Thoracic aorta (tissue), 2 donors: ENCODE measurements at regions not wholly inside any gene's neighbourhood (a gene's known extent, or its start where the extent isn't known, plus 50 kb on each side); places are given as distances from the start of the nearest gene placed in this dataset.
"Not testable (repeated sequence)": the region's sequence is repeated elsewhere in the genome, so short reads cannot be mapped to it uniquely, and the experiment has no call there.

ENCODE experiments used
- ATAC-seq: fragments of 150-250 bp; one replicate; pipeline ENCODE4 v1.8.0; 2017; ENCODE audit warnings: low read depth; ENCODE audit not compliant: insufficient number of reproducible peaks, low FRiP score
- DNase-seq: peaks from one replicate; pipeline ENCODE4 v3.0.0-alpha.2; 2020; ENCODE audit warnings: low spot score
- H3K27ac ChIP-seq, 2 donors: fragments of 200-600 bp; sonication (generic); 1 replicate in 1 of 2; 2 replicates in 1 of 2; pipeline ENCODE4 v1.5.1; 2016; ENCODE audit warnings: mild to moderate bottlenecking in 2 of 2, moderate library complexity in 2 of 2
- H3K27me3 ChIP-seq: fragments of 200-600 bp; sonication (generic); replicated peaks from 2 replicates; pipeline ENCODE4 v1.6.0; 2016; ENCODE audit warnings: mild to moderate bottlenecking; ENCODE audit not compliant: insufficient read depth
- H3K36me3 ChIP-seq: fragments of 200-600 bp; sonication (generic); one replicate; pipeline ENCODE4 v1.5.1; 2016
- H3K4me1 ChIP-seq, 2 donors: fragments of 200-600 bp; sonication (generic); 1 replicate in 1 of 2; 2 replicates in 1 of 2; pipeline versions ENCODE4 v1.5.1 to v1.6.0; 2016; ENCODE audit warnings: low read depth in 2 of 2, mild to moderate bottlenecking in 1 of 2; ENCODE audit not compliant: control insufficient read depth in 1 of 2
- H3K4me3 ChIP-seq: fragments of 200-600 bp; sonication (generic); 2 replicates; pipeline ENCODE4 v1.5.1; 2016; ENCODE audit warnings: mild to moderate bottlenecking
- H3K9me3 ChIP-seq: fragments of 200-600 bp; sonication (generic); 2 replicates; pipeline ENCODE4 v1.5.1; 2016
- CTCF ChIP-seq: fragments of 200-600 bp; sonication (generic); IDR thresholded peaks from one replicate; pipeline ENCODE4 v1.5.1; 2019; ENCODE audit warnings: antibody characterized with exemption

- ATAC-seq, result no peak
- no peak overlapping the region for H3K4me3 ChIP-seq
- no peaks in the 10 kb centered on the region for H3K9me3 ChIP-seq
- TF ChIP-seq CTCF, result no peak
- no peaks in the 10 kb centered on the region for H3K4me1 ChIP-seq
- DNase-seq, result no peak
- H3K27ac ChIP-seq, result no peak overlapping the region
- no peaks in the 10 kb centered on the region for H3K36me3 ChIP-seq
- H3K27me3 ChIP-seq, result no peaks in the 10 kb centered on the region
Measured at GRCh38 chr3:36063992-36064391, 316.3 kb upstream of the STAC start.

DNA sequence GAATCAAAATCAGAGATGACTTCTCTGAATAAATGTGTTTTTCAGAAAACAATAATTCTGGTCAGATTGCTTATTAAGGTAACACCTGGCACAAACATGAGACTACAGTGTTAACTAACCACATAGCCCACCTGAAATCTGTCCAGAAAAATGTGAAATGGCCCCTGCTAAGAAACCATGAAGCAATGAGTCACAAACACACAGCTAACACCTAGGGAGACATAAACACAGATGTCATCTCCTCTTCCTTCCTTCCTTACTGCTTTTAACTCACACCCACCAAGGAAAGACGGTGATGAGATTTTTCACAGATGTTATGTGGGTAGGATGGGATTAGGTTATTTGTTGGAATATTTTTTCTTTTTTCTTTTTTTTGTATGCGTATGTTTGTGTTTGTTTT is 315.0 kb upstream of the STAC start:
- H3K4me3 ChIP-seq, result no peak overlapping the region
- H3K9me3 ChIP-seq, result no peaks in the 10 kb centered on the region
- DNase-seq, result no peak
- H3K27ac ChIP-seq, result no peak overlapping the region
- ATAC-seq, result no peak
- TF ChIP-seq CTCF, result no peak
- no peaks in the 10 kb centered on the region for H3K36me3 ChIP-seq
- H3K4me1 ChIP-seq, result no peaks in the 10 kb centered on the region
- no peaks in the 10 kb centered on the region for H3K27me3 ChIP-seq

GRCh38 chr3:36075491-36075890 is 304.8 kb upstream of the STAC start:
- Histone ChIP-seq H3K4me3 (no peak overlapping the region), H3K36me3 (no peaks in the 10 kb centered on the region), H3K9me3 (no peaks in the 10 kb centered on the region), H3K27ac (no peak overlapping the region), H3K27me3 (no peaks in the 10 kb centered on the region), H3K4me1 (no peaks in the 10 kb centered on the region)
- no peak for TF ChIP-seq CTCF
- DNase-seq (no peak), ATAC-seq (no peak)

- no peaks in the 10 kb centered on the region for H3K27me3 ChIP-seq
- DNase-seq (no peak), ATAC-seq (no peak)
- H3K4me1 ChIP-seq, result no peaks in the 10 kb centered on the region
- H3K36me3 ChIP-seq, result no peaks in the 10 kb centered on the region
- no peak for TF ChIP-seq CTCF
- no peak overlapping the region for H3K27ac ChIP-seq
- no peak overlapping the region for H3K4me3 ChIP-seq
- no peaks in the 10 kb centered on the region for H3K9me3 ChIP-seq
Measured at GRCh38 chr3:36077320-36077719, 303.0 kb upstream of the STAC start.

GRCh38 chr3:36082958-36083357 is 297.3 kb upstream of the STAC start:
- H3K4me3 ChIP-seq, H3K9me3 ChIP-seq, H3K36me3 ChIP-seq, ATAC-seq, H3K27ac ChIP-seq, DNase-seq, H3K27me3 ChIP-seq, H3K4me1 ChIP-seq: not testable (repeated sequence)

DNA sequence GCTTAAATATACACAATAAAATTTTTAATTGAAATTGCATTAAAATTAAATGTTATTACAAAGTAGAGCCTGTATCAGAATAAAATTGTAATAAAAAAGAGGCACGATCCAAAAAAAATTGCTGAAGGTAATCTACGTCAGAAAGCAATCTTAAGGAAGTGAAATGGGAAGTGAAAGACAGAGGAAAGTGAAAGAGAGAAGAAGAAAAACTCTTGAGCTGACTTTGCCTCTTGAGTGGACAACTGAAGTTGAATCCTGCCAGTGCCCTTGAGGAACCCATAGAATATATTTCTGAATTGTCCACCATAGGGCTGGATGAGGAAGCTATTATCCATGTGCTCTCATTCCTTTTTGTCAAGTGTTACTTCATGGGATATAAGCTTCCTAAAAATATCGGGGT is 285.1 kb upstream of the STAC start:
- no peaks in the 10 kb centered on the region for H3K4me1 ChIP-seq
- H3K27me3 ChIP-seq, result no peaks in the 10 kb centered on the region
- ATAC-seq (no peak), DNase-seq (no peak)
- no peak for TF ChIP-seq CTCF
- H3K9me3 ChIP-seq, result no peaks in the 10 kb centered on the region
- H3K4me3 ChIP-seq, result no peak overlapping the region
- no peak overlapping the region for H3K27ac ChIP-seq
- no peaks in the 10 kb centered on the region for H3K36me3 ChIP-seq
